Activated gamma-delta T cell treated with Interleukin-2 at 50 U/mL for 16 hours (primary cell): ENCODE measurements at regions not wholly inside any gene's neighbourhood (a gene's known extent, or its start where the extent isn't known, plus 50 kb on each side); places are given as distances from the start of the nearest gene placed in this dataset.
"Not testable (repeated sequence)": the region's sequence is repeated elsewhere in the genome, so short reads cannot be mapped to it uniquely, and the experiment has no call there.

Source experiments
- DNase-seq: peaks from one replicate; pipeline ENCODE4 v3.0.0-alpha.2; 2020

DNA sequence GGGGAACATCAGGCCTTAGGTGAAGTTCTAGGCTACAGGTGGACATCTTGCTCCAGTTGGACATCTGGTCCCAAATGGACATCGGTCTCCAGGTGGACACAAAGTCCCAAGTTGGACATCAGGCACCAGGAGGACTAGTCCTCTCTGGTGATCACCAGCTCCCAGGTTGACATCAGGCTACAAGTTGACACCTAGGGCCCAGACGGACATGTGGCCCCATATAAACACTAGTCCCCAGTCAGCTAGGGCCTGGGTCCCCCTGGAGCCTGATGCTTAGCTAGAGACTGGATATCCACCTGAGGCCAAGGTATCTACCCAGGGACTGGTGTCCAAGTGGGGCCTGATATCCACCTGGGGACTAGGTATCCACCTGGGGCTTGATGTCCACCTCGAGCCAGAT lies 75.8 kb upstream of the ZNF337 start:
- not testable (repeated sequence) for DNase-seq

DNA sequence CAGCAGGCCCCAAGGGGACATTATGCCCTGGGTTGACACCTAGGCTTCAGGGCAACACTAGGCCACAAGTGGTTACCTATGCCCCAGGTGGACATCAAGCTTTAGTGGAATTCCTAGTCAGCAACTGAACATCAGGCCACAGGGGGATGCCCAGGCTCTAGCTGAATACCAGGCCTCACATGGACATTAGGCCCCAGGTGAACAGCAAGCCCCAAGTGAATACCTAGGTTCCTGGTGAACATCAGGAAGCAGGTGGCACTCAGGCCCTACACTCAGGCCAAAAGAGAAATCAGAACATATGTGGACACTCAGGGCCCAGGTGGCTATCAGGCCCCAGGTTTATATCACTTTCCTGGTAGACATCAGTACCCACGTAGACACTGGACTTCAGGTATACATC lies 75.2 kb upstream of the ZNF337 start:
- DNase-seq: not testable (repeated sequence)

DNA sequence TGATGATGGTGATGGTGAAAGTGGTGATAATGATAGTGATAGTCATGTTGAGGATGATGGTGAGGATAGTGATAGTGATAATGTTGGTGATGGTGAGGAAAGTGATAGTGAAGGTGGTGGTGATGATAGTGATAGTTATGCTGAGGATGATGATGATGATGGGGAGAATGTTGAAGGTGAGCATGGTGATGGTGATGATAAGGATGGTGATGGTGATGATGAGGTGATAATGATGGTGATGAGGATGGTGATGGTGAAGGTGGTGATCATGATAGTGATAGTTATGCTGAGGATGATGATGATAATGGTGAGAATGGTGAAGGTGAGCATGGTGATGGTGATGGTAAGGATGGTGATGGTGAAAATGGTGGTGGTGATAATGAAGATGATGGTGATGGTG lies 64.9 kb upstream of the ZNF337 start:
- no peak for DNase-seq

DNA sequence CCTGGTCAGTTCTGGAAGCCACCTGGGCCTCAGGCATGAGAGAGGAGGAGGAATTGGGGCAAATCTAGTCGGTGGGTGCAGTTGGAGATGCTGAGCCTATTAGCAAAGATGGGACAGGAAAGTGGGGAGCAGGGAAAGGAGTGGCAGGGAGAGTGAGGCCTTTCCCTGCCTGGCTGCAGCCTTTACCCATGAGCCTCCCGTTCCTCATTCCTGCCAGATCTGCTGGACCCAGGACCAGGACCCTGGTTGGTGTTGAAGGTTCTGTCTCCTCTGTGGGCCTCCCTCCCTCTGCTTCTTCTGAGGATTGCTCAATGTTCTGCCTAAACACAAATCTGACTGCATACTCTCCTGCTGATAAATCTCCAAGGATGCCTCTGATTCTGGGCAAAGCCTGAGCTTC lies 64.4 kb upstream of the ZNF337 start:
- not testable (repeated sequence) for DNase-seq

DNA sequence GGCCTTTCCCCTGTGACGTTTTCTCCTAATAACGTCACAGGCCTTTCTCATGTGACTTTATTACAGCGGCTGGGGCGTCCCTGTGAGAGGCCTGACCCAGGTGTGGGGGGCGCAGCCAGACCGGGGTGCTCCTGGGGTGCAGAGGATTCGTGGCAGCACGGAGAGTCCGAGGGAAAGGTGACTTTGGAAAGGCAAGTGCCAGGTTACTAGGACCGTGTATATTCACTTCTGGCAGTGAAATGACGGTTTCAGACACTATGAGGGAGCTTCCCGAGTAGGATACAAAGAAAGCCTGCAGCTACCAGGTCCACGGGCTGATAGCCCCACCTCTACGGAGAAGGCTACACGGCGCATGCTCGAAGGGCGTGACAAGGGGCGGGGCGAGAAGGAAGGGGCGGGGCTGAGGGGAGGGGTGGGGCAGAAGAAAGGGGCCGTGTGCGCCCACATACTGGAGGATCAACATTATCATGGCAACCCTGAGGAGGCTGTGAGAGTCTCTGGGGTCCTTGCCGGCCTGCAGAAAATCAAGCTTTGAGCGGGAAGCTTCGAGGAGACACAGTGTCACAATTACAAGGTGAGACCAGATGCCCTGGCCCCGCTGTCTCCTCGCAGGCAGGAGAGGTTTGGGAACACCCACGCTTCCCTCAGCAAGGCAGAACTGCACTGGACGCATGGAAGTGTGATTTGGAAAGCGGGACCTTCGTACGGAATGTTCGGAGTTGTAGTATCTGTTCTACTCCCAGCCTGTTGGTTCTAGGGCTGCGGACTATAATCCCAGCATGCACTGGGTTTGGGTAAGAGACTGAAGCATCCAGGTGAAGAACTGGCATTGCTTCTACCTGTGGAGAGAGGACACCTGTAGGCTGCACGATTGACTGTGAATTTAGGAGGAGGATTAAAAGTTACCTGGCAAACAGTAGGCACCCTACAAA lies 54.4 kb upstream of the ZNF337 start:
- DNase-seq: peak; percentile 41

DNA sequence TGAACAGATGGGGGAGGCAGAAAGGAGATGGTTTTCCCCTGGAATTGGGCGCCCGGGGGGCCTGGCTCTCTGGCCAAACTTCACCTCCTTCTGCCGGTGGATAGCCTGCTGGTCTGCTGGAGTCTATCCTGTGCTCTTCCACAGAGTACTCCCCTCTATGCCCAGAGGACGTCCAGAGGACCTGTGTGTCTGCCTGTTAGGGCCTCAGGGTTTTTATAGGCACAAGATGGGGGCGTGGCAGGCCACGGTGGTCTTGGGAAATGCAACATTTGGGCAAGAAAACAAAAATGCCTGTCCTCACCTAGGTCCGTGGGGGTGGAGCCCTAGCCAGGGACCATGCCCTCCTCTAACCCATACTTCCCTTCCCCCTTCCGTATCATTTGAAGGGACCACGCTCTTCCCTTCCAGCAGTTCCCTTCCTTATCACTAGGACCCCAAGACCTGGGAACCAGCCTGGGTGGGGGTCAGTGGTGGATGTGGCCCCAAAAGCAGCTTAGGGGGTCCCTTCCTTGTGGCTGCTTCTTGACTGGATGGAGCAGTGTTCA lies 53.6 kb upstream of the ZNF337 start:
- no peak for DNase-seq

DNA sequence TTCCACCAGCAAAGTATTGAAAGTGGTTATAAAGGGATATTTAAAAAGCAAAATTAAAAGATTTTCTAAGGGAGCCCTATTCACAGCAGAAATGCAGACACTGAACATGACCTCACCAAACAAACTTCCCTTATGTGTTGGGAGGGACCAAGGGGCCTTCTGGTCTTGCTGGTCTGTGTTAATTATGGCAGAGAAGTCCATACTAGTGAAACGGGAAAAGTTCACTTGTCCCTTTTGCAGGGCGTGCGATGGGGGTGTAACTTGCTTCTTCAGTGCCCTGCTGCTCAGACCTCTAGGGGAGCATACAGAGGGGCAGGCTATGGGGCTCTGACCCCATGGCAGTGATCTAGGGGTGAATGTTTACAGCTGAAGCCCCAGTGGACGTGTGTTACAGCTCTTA lies 53.0 kb upstream of the ZNF337 start:
- no peak for DNase-seq
